ENCODE measurements at regions not wholly inside any gene's neighbourhood (a gene's known extent, or its start where the extent isn't known, plus 50 kb on each side); places are given as distances from the start of the nearest gene placed in this dataset.
"Not testable (repeated sequence)": the region's sequence is repeated elsewhere in the genome, so short reads cannot be mapped to it uniquely, and the experiment has no call there.

DNA sequence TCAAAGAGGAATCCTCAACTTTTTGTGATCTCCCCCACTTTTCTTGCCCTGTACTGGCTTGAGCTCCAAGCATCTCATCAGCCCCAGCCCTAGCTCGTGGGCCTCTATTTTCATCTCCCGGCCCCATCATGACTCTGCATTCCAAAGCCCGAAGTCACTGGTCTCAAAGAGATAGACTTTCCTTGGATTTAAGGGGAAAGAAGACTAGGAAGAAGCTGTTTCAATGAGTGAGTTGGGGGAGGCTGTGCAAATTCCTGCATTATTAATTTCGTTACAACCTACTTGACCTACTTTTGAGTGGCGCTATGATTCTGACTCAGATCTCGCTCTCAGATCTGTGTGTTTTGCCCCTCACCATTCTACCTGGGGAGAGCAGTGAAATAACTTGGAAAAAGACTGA lies 266.6 kb upstream of the TBL1XR1 start:
- no peak for DNase-seq

DNA sequence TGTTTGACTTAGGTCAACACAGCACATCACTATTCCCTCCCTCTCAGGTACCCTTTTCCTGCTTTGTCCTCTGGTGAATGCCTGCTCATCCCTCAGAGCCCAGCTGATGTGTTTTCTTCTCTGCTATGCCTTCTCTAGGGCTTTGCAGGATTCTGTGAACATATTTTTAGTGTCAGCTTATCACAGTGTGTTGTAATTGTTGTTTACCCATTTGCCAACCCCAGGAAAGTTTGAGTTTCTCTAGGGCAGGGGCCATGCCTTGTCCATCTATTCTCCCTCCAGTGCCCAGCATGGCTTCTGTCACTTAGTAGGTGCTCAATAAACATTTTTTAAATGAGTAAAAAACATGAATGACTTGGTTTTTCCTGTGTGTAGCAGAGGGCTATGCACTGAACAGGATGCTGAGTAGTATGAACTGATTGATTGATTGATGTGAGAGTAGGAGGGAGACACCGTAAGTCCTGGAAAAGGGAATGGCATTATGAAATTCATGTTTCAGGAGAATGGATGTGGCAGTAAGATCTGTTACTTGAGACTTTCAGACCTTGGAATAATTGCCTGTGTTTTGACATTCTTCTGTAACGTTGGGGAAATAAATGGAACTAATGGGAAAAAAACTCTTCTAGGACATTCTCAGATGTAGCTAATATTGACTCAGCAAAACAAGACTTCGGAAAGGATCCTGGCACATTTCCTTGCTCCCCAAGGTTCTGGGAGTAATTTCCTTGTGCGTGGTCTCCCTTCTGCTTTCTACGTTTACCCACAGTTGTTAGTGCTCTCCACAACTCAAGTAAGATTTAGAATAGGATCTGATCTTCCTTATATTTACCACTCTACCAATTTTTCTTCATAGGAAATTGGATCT lies 267.3 kb upstream of the TBL1XR1 start:
- DNase-seq: no peak

DNA sequence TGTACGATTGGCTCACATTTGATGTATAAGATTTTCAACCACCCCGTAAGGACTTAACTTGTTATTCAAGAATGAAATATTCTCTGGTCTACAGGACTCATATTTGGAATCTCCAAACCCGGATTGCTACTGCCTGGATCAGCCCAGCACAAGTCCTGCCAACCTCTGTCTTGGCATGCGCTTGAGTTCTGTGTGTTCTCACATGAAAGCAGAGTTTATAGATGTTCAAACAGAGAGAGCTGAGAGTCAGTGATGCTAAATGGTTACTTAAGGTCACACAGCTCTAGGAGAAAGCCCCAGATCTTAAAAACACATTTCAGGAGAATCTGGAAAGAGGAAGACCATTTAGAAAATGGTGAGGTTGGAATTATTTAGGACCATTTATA lies 268.0 kb upstream of the TBL1XR1 start:
- no peak for DNase-seq

DNA sequence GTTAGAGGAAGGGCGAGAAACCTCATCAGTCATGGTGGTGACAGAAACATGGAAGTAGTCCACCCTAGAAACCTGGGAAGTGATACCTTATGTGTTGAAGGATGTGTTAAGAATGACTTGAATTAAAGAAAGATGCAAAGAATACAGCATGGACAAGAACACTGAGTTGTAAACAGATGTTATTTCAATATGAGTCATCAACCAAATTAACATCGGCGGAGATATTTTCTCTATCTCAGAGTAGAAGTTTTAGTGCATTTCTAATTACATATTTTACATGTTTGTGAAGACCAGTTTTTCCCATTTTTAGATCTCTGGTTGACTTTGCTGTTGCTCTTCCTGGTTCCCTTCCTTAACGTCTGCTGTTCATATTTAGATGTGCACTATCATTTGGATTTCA lies 268.8 kb upstream of the TBL1XR1 start:
- DNase-seq: no peak

DNA sequence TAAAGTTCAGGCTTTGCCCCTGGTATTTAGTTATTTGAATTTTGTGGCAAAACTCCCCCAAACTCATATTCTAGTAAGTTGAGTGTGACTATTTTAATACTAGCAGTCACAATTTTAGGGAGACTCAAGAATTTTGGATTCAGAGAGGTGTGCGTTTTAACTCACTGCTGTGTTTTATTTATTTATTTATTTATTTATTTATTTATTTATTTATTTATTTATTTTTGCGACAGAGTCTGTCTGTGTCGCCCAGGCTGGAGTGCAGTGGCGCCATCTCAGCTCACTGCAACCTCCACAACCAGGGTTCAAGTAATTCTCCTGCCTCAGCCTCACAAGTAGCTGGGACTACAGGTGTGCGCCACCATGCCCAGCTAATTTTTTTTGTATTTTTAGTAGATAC lies 269.3 kb upstream of the TBL1XR1 start:
- DNase-seq: not testable (repeated sequence)

DNA sequence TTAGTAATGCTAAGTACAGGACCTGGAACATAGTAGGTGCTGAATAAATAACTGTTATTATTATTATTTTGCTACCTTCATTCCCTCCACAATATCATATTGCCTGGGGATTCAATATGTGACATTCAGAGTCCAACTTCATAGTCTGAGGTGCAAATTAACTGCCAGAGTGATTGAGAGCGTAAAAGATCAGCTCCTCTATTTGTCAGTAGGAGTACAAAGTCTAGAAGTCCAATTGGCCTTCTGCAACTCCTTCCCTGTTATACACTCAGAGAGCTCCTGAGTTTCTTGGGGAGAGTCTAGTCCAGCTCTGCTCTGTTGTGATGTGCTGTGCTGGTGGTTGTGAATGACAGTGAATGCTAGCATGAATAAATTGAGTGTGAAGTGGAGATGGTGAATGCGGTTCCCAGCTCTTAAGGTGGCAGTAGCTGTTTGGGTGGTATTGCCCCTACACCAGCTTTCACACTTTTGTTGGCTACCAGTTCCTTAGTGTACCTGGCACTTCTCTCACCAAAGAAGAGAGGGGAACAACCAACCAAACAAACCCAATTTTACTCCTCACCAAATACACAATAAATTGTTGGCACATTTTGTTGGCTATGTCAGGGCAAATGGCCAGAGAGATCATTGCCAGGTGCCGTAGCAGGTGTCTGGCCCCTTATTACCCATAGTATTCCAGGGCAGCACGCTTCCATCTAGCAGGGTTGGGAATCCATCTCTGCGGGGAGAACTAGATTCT lies 270.1 kb upstream of the TBL1XR1 start:
- no peak for DNase-seq

DNA sequence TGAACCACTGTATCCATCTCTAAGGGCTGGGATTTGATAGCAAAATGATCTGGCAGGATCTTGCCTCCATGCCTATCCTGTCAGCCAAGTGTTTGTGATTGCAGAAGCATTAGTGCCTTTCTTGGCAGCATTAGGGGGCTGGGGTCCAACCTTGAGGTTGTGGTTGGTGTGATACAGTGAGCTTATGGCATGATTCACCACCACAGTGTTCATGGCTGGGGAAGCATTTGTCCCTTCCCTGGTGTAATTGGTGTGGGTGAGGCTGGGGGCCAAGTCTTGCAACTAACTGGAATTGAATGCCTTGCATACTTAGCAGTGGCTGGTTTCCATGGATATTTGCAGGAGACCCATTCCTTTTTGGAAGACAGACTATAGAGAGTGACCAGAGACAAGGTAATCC lies 271.0 kb upstream of the TBL1XR1 start:
- DNase-seq: no peak

DNA sequence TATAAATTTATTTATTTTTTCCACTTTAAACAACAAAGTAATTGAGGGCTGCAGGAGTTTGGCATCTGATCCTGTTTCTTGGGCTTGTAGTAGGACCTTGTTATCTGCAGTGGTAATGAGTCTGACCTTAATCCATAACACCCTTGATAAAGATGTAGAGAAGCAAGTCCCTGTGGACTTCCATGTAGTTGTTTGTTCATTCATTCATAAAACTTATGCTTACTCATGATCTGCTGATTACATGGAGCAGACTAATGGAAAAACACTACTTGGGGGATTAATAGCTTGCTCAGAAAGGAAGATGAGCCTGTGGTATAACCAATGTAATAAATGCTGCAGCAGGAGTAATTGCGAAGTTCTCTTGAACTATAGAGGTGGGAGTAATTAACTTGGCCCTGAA lies 271.5 kb upstream of the TBL1XR1 start:
- no peak for DNase-seq

DNA sequence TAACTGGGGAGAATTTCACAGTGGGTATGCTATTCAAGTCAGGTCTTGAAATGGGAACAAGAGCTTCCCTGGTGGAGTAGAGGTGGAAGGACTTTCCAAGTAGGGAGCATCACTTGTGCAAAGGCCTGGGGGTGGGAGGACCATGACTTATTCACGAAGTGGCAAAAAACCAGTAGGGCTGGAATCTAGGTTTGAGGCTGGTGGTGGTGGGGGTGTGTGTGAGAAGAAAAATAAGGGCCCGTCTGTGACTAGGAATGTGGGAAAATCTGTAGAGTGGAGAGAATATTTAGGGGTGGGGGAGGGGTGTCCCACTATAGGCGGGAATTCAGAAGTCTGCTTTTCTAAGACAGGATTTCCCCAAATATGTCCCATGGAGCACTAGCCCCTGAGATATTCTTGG lies 271.9 kb upstream of the TBL1XR1 start:
- DNase-seq: no peak

DNA sequence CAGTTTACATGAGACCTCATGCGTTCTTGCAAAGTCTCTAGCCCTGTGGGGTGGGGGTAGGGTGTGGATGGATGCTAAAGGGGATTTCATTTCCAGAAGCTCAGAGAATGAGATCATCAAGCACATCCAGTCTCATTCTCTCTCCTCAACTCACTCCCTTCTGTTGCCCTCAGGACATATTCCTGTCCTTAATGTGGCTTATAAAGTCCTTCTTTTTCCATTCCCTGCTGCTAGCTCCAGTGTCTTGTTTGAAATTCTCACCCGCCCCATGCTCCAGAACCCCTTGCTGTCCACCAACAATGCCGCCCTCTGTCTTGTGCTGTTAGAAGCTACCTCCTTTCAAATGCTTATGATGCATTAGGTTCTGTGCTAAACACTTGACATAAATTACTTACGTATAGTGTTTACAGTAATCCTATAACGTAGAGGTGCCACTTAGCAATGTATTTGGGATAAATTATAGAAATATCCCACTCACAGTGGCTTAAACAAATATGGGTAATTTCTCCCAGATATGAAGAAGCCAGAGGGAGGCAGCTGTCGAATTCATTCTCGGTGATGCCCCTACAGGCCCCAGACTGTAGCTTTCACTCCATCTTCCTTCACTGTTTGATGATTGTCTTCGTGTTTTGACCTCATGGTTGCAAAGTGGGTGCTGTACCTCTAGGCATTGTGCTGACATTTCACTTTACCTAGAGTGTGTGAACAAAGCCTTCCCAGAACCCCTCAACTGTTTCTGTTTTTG lies 273.1 kb upstream of the TBL1XR1 start:
- DNase-seq: no peak

DNA sequence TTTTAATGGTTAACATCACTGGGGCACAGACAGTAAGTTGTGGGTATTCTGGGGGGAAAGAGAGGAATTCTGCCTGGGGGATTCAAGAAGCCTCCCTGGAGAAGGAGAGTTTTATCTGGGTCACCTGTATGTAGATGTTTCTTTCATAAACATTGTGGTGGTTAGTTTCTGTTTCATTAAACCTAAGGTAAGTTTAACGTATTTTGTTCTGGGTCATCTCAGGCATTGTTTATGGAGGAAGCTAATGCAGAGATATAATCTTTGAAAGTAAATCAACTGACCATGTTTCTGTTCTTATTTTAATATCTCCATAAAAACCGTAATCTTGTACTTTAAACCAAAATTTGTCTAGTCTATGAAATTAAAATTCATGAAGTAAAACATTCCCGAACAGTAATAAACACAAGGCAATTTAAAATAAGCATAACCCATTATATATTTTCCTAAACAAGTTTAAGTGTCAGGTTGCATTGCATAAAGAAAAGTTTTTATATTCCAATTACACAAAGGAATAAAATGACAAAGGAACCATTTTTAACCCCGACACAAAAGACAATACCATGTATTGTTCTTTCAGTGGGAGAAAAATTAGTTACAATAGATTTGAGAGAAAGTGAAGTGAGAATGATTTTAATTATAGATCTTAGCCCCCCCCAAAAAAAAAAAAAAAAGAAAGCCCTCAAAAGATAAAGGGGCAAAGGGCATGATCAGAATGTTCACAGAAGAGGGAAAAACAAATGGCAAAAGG lies 274.6 kb upstream of the TBL1XR1 start:
- no peak for DNase-seq

DNA sequence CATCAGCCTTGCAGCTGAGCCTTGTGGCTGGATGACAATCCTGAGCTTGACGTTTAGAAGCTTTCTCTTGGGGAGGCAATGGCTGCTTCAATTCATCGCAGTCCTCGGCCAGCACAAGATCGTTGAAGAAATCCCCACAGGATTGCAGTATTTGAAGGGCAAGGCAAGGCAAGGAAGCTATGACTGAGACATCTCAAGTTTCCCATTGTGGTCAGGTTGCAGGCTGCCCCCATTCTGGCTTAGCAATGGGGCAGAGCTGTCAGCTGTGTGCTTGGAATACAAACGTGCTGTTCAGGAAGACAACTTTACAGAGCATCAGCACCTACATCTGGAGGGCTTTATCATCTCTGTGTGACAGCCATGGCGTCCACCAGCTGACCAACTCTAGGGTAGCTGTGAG lies 275.9 kb upstream of the TBL1XR1 start:
- DNase-seq: no peak

DNA sequence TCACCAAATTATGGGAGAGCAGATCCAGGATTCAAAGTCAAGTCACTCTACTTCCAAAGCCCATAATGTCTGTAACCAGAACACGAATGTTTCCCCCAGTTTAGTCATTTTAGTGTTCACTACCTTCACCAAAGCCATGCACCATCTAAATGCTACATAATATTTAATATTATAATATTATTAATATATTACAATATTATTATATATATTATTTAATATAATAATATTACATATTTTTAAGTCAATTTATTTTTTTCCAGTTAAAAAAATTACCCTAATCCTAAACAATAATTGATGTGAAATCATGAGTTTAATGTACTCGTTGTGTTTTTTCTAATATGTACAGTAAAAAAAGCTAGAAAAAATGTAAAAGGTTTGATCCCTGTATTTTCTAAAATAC lies 276.6 kb upstream of the TBL1XR1 start:
- DNase-seq: no peak

DNA sequence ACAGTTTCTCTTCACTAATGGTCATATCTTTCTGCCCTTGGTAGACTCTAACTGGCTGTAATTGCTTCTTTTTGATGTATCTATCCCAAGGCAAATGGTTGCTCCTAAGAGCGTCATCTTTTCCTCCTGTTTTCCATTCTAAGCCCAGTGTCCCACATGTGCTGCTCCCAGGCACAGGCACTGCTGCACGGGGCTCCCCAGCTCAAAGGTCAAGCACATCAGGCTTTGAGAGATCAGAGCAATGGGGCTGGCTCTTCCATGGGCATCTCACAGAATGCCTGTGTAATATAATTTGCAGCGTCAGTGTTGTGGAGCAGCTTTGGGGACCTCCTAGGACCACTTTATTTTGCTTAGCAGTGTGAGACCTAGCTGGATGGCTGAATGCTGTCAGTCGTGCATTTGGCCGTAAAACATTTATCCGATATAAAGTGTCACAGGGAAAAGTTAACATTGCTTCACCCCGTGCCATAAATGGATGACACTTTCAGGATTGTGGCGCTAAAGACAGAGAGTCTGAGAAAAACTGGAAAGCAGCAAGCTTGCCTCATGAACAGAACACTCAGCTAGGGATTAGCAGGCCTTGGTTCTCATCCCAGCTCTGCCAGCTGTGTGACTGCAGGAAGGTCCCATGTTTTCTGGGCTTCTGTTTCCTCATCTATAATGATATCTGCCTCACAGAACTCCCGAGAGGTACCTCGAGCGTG lies 277.5 kb upstream of the TBL1XR1 start:
- no peak for DNase-seq

DNA sequence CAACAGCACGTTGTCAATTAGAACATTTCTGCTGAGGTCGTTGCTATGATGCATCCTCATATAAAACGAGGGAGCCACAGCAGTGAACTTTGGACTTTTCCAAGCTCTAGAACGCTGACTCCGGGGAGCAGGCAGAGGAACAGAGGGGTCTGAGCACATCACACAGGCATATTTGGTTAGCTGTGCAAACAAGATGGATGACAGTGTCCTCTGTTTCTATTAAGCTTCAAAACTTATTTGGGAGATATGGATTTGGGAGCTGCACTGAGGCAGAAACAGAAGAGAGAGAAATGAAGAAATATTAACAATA lies 278.0 kb upstream of the TBL1XR1 start:
- DNase-seq: no peak

DNA sequence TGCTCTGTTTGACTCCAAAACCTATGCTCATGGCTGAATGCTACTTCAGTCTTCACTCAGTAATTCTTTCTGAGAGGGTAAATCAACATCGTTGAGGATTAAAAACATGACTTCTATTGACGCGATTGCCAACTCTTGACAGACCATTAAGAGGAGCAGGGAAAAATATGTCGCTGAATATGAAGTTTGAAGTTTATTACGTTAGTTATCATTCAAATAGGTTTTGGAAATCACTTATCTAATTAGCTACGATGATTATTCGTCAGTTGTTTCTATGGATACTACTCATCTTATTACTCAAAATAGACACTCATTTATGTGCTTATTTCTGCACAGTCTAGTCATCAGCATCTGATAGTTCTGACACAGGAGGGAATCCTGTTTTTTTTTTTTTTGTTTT lies 279.2 kb upstream of the TBL1XR1 start:
- no peak for DNase-seq

DNA sequence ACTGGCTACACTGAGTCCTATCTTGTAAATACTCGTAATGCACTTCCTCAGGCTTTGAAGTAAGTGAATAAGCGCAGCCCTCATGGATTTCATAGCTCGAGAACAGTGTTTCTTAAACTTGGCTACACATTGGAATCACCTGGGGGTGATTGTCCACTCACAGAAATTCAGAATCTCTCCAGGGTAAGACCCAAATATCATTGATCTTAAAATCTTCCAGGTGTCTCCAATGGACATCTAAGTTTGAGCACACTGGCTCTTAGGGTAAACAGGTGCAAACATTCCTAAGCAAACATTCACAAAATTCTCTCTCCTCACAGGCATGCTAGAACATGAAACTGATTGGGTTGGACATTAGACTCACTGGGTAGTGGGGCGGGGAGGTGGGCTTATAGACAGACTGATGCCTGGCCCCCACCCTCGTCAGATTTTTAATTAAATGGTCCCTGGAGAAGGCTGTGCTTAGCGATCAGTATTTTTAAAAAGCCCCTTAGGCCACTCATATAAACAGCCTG lies 279.7 kb upstream of the TBL1XR1 start:
- DNase-seq: no peak

DNA sequence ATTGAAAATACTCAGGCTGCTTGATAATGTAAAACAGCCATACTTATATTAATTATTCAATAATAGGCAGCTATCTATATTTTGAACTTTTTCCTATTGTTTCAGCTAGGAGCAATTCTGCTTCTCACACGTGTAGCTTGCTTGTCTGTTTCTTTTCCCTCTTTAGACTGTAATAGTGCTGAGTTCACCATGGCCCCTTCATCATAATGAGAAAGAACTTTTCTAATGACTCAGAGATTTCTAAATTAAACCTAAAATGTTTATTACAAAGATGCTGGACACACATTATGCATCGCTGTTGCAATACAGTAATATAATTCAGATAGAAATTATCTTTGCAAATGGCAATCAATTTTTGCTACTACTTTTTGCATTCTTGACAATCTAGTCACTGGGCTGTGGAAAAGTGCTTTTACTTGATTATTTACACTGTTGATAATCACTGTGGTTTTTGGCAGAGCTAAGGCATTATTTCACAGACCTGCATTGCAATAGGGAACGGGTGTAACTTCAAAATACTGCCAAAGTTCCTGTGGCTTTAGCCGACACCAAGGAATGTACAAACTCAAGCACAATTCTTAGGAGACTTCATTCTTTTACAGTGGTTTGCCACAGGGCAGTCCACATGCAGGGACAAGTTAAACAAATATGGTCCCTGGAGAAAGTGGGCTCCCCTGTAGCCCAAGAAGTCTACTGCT lies 281.0 kb upstream of the TBL1XR1 start:
- no peak for DNase-seq

DNA sequence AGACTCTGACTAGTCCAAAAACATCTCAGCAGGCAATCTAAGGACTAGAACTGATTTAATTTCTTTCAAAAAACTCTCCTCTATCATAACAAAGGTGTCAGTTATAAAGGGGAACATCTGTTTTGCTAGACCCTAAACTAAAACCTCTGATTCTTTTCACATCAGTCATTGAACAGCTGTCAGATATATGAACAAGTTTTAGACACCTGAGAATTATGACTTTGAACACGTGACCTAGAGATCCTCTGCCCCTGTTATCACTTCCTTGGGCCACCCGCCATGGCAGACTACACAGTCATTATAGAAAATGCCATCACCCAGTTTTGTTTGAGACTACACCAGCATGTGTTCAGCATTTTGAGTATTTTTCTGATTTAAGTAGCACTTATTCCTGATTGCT lies 282.3 kb upstream of the TBL1XR1 start:
- DNase-seq: no peak

DNA sequence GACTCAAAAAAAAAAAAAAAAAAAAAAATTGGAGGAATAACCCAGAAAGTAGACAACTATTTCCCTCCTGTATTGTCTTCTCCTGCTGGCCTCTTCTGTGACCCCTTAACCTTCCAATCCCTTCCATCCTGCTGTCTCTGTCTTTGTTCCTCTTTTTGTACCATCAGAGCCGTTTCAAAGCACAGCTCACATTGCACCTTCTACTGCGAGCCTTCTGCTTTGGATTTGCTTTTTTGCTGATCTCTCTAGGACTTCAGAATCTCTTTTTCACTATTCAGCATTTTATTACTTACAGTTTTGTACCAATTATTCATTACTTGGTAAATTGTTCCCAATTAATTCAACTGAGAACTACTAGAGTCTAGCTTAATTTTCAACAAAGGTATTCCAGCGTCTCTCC lies 284.0 kb upstream of the TBL1XR1 start:
- no peak for DNase-seq

DNA sequence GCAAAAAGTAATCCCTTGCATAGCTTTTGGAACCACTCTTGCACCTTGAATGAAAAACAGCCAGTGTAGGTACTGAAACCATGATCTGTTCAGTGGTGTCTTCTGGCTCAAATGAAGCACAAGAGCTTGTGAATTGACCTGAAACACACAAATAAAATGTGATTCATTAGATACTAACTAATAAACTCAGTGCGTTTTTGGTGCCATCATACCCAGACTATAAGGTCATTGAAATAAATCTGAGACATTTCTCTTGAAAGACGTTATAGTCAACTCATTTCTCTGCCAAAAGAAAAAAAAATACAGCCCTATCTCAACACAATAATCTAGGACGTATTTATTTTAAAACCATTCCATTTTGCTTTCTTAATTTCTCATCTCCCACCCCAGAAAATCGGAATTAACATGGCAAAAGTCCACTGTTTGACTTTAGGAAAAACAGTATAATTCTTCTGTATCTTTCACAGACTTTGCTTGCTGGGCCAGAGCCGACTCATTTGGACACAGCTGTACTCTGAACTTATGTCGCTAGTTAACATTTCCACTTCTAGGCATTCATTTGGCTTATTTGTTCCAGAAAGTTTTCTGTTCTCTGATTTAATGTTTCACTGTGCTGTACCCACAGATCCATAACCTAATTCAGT lies 284.9 kb upstream of the TBL1XR1 start:
- no peak for DNase-seq
